ENCODE measurements at regions not wholly inside any gene's neighbourhood (a gene's known extent, or its start where the extent isn't known, plus 50 kb on each side); places are given as distances from the start of the nearest gene placed in this dataset.

DNA sequence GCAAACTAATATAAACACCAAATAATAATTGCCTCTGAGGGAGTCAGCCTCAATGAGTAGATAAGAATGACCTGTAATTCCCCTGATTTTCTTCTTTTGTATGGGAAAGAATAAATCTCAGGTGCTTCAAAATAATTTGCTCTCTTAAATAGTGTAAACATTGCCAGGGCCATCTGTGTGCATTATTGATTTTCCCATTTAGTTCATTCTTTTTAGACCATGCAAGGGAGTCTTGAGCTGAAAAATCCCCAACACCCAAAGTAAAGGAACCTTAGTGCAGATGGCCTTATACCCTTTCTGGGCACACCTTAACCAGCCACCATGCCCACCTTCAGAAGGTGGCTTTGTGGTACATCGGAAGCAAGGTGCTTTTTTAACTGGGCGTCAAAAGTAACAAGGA, 267.2 kb downstream of the TMEM114 start:
- TF ChIP-seq, protein P1, sequence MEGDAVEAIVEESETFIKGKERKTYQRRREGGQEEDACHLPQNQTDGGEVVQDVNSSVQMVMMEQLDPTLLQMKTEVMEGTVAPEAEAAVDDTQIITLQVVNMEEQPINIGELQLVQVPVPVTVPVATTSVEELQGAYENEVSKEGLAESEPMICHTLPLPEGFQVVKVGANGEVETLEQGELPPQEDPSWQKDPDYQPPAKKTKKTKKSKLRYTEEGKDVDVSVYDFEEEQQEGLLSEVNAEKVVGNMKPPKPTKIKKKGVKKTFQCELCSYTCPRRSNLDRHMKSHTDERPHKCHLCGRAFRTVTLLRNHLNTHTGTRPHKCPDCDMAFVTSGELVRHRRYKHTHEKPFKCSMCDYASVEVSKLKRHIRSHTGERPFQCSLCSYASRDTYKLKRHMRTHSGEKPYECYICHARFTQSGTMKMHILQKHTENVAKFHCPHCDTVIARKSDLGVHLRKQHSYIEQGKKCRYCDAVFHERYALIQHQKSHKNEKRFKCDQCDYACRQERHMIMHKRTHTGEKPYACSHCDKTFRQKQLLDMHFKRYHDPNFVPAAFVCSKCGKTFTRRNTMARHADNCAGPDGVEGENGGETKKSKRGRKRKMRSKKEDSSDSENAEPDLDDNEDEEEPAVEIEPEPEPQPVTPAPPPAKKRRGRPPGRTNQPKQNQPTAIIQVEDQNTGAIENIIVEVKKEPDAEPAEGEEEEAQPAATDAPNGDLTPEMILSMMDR (IDR thresholded peaks at IDR 0.05) = no peak
- TF ChIP-seq POLR2A (IDR thresholded peaks at IDR 0.05) = no peak
